ENCODE measurements at regions not wholly inside any gene's neighbourhood (a gene's known extent, or its start where the extent isn't known, plus 50 kb on each side); places are given as distances from the start of the nearest gene placed in this dataset.
"Not testable (repeated sequence)": the region's sequence is repeated elsewhere in the genome, so short reads cannot be mapped to it uniquely, and the experiment has no call there.

GRCh38 chr4:59553063-59553720 lies 1646.9 kb upstream of the ADGRL3 start:
- no peak for ATAC-seq
- intact Hi-C loops (cut with DNase I), result no loop called here
- DNase-seq (ENCODE audit: missing footprints), result no peak

DNA sequence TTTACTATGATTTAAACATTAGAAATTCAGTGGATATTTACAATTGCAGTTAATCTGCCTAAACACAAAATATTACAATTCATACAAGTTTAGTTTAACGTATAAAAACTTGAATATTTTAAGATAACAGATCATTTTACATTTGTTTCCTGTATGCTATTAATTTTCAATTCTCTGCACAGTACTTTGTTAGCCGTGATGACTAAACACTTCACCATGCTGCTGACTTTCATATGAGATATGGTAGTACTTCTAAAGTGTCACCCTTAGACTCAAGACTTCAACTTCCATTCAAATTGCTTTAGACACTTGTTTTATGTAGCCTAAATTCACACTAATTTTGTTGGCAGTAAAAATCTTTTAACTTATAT lies 1646.4 kb upstream of the ADGRL3 start:
- ATAC-seq, result no peak
- no peak for DNase-seq (ENCODE audit: missing footprints)
- intact Hi-C loops (cut with DNase I), result no loop called here

GRCh38 chr4:59556191-59556590 lies 1643.9 kb upstream of the ADGRL3 start:
- ATAC-seq; intact Hi-C loops (cut with DNase I): not testable (repeated sequence)

DNA sequence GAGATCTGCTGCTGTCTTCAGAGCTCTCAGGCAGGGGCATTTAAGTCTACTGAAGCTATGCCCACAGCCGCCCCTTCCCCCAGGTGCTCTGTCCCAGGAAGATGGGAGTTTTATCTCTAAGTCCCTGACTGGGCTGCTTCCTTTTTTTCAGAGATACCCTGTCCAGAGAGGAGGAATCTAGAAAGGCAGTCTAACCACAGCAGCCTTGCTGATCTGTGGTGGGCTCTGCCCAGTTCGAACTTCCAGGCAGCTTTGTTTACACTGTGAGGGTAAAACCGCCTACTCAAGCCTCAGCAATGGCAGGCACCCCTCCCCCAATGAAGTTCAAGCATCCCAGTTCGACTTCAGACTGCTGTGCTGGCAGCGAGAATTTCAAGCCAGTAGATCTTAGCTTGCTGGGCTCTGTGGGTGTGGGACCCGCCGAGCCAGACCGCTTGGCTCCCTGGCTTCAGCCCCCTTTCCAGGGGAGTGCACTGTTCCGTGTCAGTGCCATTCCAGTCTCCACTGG lies 1639.9 kb upstream of the ADGRL3 start:
- ATAC-seq; intact Hi-C loops (cut with DNase I): not testable (repeated sequence)
- peak; percentile 9 for DNase-seq (ENCODE audit: missing footprints)

More at GRCh38 chr4:59556191-59556590, 1643.9 kb upstream of the ADGRL3 start:
- not testable (repeated sequence) for DNase-seq (ENCODE audit: missing footprints)

GRCh38 chr4:59565836-59566235 lies 1634.3 kb upstream of the ADGRL3 start:
- DNase-seq (ENCODE audit: missing footprints) (no peak), ATAC-seq (no peak)
- intact Hi-C loops (cut with DNase I), result no loop called here

DNA sequence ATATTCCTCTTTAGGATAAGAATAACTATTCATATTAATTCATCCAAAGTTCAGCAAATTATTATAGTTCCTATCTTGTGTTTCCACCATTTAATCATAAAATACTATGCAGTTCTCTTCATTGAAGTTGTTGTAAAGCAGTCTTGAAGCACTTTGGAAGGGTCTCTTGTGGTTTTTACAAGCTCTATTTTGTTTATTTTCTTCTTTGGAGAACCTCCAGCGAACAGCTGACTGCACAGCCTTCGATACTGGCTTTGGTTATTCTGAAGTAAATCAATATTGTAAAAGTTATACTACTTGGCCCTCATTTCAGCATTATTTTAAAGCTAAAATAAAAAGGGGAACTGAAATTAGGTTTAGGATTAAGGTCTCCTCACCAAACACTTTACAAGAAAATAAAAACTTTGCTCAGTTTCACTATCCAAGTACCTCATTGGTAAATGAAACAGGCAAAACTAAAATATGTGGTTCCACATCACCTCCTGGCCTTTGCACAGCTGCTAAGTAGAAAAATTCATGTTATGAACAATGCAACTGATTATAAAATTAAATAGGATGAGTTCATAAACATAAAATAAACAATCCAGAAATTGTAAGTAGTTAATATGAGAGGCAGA lies 1629.2 kb upstream of the ADGRL3 start:
- ATAC-seq, result no peak
- DNase-seq (ENCODE audit: missing footprints), result no peak
- intact Hi-C loops (cut with DNase I), result no loop called here

DNA sequence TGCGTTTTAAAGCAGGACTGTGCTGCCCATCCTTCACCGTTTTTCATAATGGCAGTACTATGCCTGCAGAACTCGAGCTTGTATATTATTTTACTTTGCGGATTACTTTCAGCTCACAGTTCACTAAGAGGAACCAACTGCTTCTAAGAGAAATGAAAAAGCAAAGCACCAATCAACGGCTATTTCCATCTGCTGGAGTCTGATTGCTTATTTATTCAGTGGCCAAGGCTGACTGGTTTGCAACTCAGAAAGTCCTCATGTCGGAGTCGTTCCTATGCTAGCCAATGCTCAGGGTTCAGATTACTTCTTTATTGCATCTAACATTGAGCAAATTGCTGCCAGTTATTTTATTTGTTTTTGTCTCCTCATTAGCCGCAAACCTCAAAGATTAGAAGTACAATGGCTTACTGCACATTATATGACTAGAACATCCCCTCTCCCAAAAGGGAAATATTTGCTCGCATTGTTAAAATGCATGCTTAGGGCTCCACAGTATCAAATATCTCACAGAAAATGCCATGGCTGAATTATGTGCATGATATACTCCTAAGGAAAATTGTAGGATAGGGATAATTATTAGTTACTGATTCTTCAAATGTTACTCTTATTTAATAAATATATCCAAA lies 1628.2 kb upstream of the ADGRL3 start:
- no peak for ATAC-seq

DNA sequence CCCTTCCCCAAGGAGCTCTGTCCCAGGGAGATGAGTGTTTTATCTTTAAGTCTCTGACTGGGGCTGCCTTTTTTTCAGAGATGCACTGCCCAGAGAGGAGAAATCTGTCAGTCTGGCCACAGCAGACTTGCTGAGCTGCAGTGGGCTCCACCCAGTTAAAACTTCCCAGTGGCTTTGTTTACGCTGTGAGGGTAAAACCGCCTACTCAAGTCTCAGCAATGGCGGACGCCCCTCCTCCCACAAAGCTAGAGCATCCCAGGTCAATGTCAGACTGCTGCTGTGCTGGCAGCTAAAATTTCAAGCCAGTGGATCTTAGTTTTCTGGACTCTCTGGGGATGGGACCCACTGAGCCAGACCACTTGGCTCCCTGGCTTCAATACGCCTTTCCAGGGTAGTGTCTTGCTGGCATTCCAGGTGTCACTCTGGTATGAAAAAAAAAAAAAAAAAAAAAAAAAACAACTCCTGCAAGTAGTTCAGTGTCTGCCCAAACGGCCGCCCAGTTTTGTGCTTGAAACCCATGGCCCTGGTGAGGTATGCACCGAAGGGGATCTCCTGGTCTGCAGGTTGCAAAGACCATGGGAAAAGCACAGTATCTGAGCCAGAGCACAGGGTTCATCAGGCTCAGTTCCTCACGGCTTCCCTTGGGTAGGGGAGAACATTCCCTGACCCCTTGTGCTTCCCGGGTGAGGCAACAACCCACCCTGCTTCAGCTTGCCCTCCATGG lies 1616.1 kb upstream of the ADGRL3 start:
- DNase-seq (ENCODE audit: missing footprints) (no peak), ATAC-seq (no peak)
- intact Hi-C loops (cut with DNase I), result no loop called here

More for the DNA sequence above, 1628.2 kb upstream of the ADGRL3 start:
- no peak for DNase-seq (ENCODE audit: missing footprints)
- intact Hi-C loops (cut with DNase I), result no loop called here

- ATAC-seq (no peak), DNase-seq (ENCODE audit: missing footprints) (no peak)
- intact Hi-C loops (cut with DNase I), result no loop called here
Measured at GRCh38 chr4:59597536-59598329, 1602.4 kb upstream of the ADGRL3 start.

- DNase-seq (ENCODE audit: missing footprints), result no peak
- no peak for ATAC-seq
- intact Hi-C loops (cut with DNase I), result no loop called here
Measured at GRCh38 chr4:59598330-59598618, 1601.9 kb upstream of the ADGRL3 start.

- DNase-seq (ENCODE audit: missing footprints) (no peak), ATAC-seq (no peak)
- intact Hi-C loops (cut with DNase I), result no loop called here
Measured at GRCh38 chr4:59608466-59608865, 1591.7 kb upstream of the ADGRL3 start.

DNA sequence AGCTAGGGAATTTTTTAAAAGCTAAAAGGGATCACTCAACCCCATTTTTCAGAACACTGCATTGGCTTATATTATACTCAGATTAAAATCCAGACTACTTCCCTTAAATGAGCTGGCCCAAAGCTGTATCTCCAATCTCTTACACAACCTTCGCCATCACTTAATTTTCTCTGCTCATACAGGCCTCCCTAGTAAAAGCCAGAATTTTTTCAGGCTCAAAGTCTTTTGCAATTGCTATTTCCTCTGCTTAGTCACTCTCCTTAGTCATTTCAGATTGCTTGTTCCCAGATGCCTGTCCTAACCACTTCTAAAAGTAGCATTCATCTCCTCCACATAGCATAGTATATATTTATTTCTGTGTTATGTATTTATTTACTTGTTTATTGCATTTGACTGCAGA lies 1587.9 kb upstream of the ADGRL3 start:
- ATAC-seq (no peak), DNase-seq (ENCODE audit: missing footprints) (no peak)
- intact Hi-C loops (cut with DNase I), result no loop called here

GRCh38 chr4:59615316-59615715 lies 1584.8 kb upstream of the ADGRL3 start:
- intact Hi-C loops (cut with DNase I), result no loop called here
- DNase-seq (ENCODE audit: missing footprints) (no peak), ATAC-seq (no peak)

GRCh38 chr4:59629348-59629747 lies 1570.8 kb upstream of the ADGRL3 start:
- DNase-seq (ENCODE audit: missing footprints) (no peak), ATAC-seq (no peak)
- intact Hi-C loops (cut with DNase I), result no loop called here

DNA sequence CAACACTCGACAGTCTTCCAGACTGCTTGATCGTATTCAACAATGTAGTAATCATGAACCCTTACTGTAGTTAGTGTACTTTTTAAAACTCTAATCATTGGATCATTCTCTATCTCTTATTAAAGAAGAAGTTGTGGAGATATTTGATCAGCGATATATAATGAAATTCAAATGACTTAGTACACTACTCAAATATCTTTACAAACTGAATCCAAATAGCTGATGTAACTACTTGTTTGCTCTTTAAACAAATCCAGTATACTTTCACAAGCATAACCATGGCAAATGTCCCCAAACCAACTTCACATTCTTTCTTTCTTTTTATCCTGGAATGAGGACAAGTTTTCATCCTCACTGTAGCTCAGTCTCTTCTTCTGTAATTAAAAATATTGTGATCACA lies 1569.9 kb upstream of the ADGRL3 start:
- ATAC-seq (no peak), DNase-seq (ENCODE audit: missing footprints) (no peak)
- intact Hi-C loops (cut with DNase I), result no loop called here

DNA sequence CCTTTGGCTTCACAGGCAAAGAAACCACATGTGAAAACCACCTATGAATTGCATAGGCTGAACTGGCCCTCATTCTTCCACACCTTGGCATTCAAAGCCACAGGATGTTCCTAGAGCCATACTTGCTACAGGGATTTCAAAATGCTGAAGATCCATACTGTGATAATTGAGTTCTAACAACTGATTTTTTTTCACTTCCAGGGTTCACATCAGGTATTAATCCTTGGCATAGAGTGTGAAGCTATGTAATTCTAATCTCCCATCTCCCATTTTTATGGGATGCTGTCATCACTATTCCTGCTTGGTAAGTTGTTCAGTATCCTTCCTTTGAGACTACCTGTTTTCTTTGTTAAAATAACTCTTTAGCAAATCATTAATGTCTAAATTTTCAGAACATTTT lies 1569.2 kb upstream of the ADGRL3 start:
- intact Hi-C loops (cut with DNase I), result no loop called here
- ATAC-seq (no peak), DNase-seq (ENCODE audit: missing footprints) (no peak)

- DNase-seq (ENCODE audit: missing footprints), result no peak
- intact Hi-C loops (cut with DNase I), result no loop called here
- ATAC-seq, result no peak
Measured at GRCh38 chr4:59637596-59637995, 1562.5 kb upstream of the ADGRL3 start.

DNA sequence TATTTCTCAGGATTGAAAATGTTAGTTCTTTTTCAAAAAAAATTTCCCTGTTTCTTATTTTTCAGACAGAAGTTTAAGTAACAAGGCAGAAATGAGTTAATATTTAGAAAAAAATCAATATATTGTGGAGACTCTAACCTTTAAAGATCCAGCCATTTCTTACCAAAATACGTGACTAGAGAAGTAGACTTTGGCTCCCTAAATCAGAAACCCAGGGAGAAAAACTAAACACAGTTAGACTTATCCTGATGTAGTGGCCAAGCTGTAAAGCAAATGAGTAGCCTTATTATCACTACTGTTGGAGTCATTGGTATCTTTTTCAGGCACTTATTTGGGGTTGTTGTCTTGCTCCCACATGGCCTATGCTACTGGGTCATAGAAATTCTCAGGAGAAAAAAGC lies 1556.4 kb upstream of the ADGRL3 start:
- intact Hi-C loops (cut with DNase I), result no loop called here
- ATAC-seq, result no peak
- DNase-seq (ENCODE audit: missing footprints), result no peak

GRCh38 chr4:59644765-59645164 lies 1555.4 kb upstream of the ADGRL3 start:
- intact Hi-C loops (cut with DNase I), result no loop called here
- DNase-seq (ENCODE audit: missing footprints) (no peak), ATAC-seq (no peak)

Measured in Right ventricle myocardium inferior (tissue), 1 donor.